CD14-positive monocyte (primary cell): ENCODE measurements at regions not wholly inside any gene's neighbourhood (a gene's known extent, or its start where the extent isn't known, plus 50 kb on each side); places are given as distances from the start of the nearest gene placed in this dataset.
A peak's percentile ranks its signal among the peaks of the same experiment; 100 is the strongest.

Experiments
- DNase-seq, 3 donors: peaks; one replicate each; pipeline ENCODE4 v3.0.0-alpha.2; 2011 to 2022
- H2AFZ ChIP-seq: 2 replicates; pipeline ENCODE4 v1.6.0; 2012; ENCODE audit warnings: mild to moderate bottlenecking, low read depth, low read length, inconsistent platforms; ENCODE audit not compliant: insufficient read depth, poor library complexity, severe bottlenecking
- H3K27ac ChIP-seq, 2 donors: 1 replicate in 1 of 2; 2 replicates in 1 of 2; pipeline ENCODE4 v1.5.1; 2012 to 2013; ENCODE audit warnings: low read length in 2 of 2, control low read depth in 1 of 2, inconsistent platforms in 1 of 2, low read depth in 1 of 2, mild to moderate bottlenecking in 1 of 2
- H3K27me3 ChIP-seq, 2 donors: one replicate each; pipeline versions ENCODE4 v1.6.0 to v1.6.1; 2011 to 2013; ENCODE audit warnings: low read length in 2 of 2; ENCODE audit not compliant: control insufficient read depth in 2 of 2, insufficient read depth in 2 of 2
- H3K36me3 ChIP-seq, 2 donors: replicated peaks in 1 of 2; 1 replicate in 1 of 2; 2 replicates in 1 of 2; pipeline versions ENCODE4 v1.5.1 to v1.6.1; 2012 to 2013; ENCODE audit warnings: low read length in 2 of 2, control low read depth in 1 of 2, inconsistent platforms in 1 of 2, mild to moderate bottlenecking in 1 of 2; ENCODE audit not compliant: insufficient read depth in 2 of 2, control insufficient read depth in 1 of 2
- H3K4me1 ChIP-seq, 2 donors: 1 replicate in 1 of 2; 2 replicates in 1 of 2; pipeline versions ENCODE4 v1.5.1 to v1.6.1; 2012 to 2013; ENCODE audit warnings: low read length in 2 of 2, control low read depth in 1 of 2, inconsistent platforms in 1 of 2, mild to moderate bottlenecking in 1 of 2, moderate library complexity in 1 of 2; ENCODE audit not compliant: insufficient read depth in 2 of 2, control insufficient read depth in 1 of 2
- H3K4me2 ChIP-seq: replicated peaks from 2 replicates; pipeline ENCODE3; 2012; ENCODE audit warnings: low read length, moderate library complexity, mild to moderate bottlenecking; ENCODE audit not compliant: poor library complexity, severe bottlenecking; ENCODE audit errors: extremely low read depth
- H3K4me3 ChIP-seq, 3 experiments: fragments of 200-600 bp in 1 of 3; sonication (generic) in 1 of 3; replicated peaks in 1 of 3; 1 replicate in 2 of 3; 2 replicates in 1 of 3; pipeline ENCODE4 v1.5.1; 2011 to 2013; ENCODE audit warnings: low read length in 3 of 3, mild to moderate bottlenecking in 3 of 3, control low read depth in 2 of 3, low read depth in 2 of 3, inconsistent platforms in 1 of 3, moderate library complexity in 1 of 3
- H3K79me2 ChIP-seq: 2 replicates; pipeline ENCODE4 v1.6.0; 2012; ENCODE audit warnings: mild to moderate bottlenecking, control low read depth, inconsistent platforms, low read length, moderate library complexity; ENCODE audit not compliant: insufficient read depth
- H3K9ac ChIP-seq: 2 replicates; pipeline ENCODE4 v1.6.0; 2017; ENCODE audit warnings: low read length, mild to moderate bottlenecking; ENCODE audit not compliant: insufficient read depth, poor library complexity, severe bottlenecking
- H3K9me3 ChIP-seq, 2 donors: replicated peaks in 1 of 2; 1 replicate in 1 of 2; 2 replicates in 1 of 2; pipeline versions ENCODE4 v1.5.1 to v1.6.1; 2012 to 2013; ENCODE audit warnings: low read length in 2 of 2, control low read depth in 1 of 2; ENCODE audit not compliant: control insufficient read depth in 1 of 2, insufficient read depth in 1 of 2
- H4K20me1 ChIP-seq: 2 replicates; pipeline ENCODE4 v1.6.0; 2012; ENCODE audit warnings: mild to moderate bottlenecking, low read length, control low read depth, moderate library complexity; ENCODE audit not compliant: insufficient read depth
- H3K27ac Mint-ChIP-seq, 7 donors: one replicate each; pipeline ENCODE4 v1.8.0; 2020; ENCODE audit warnings: mild to moderate bottlenecking in 7 of 7, mixed read lengths in 7 of 7, moderate library complexity in 6 of 7, inconsistent platforms in 2 of 7
- H3K27me3 Mint-ChIP-seq, 3 donors: one replicate each; pipeline ENCODE4 v1.8.0; 2021 to 2022; ENCODE audit warnings: low read depth in 3 of 3, mild to moderate bottlenecking in 3 of 3, mixed read lengths in 3 of 3, moderate library complexity in 3 of 3, inconsistent platforms in 1 of 3
- H3K36me3 Mint-ChIP-seq, 2 donors: one replicate each; pipeline ENCODE4 v1.8.0; 2020; ENCODE audit warnings: mixed read lengths in 2 of 2, inconsistent platforms in 1 of 2, mild to moderate bottlenecking in 1 of 2
- H3K4me1 Mint-ChIP-seq: one replicate; pipeline ENCODE4 v1.8.0; 2020; ENCODE audit warnings: mild to moderate bottlenecking, mixed read lengths
- H3K4me3 Mint-ChIP-seq, 2 donors: one replicate each; pipeline ENCODE4 v1.8.0; 2020; ENCODE audit warnings: mild to moderate bottlenecking in 2 of 2, mixed read lengths in 2 of 2, moderate library complexity in 1 of 2
- H3K9me3 Mint-ChIP-seq, 7 donors: one replicate each; pipeline ENCODE4 v1.8.0; 2020 to 2022; ENCODE audit warnings: mixed read lengths in 7 of 7, mild to moderate bottlenecking in 6 of 7, moderate library complexity in 6 of 7, inconsistent platforms in 2 of 7
- WGBS: methylation state at CpG from one replicate; pipeline ENCODE4 v1.1.5; 2013; ENCODE audit warnings: missing lambda C conversion rate; ENCODE audit not compliant: insufficient coverage; 5-methylcytosine and 5-hydroxymethylcytosine counted together
- intact Hi-C, 2 donors: fragments of 100-400 bp; cut with micrococcal nuclease; formaldehyde crosslinking; loops; one replicate each; pipeline versions ENCODE4 v1.15.0 to v1.15.1; 2023
- TF ChIP-seq, protein P1 (sequence below): fragments of 200-600 bp; IDR thresholded peaks from one replicate; pipeline ENCODE4 v1.8.0; 2022; ENCODE audit warnings: antibody characterized with exemption, mild to moderate bottlenecking

DNA sequence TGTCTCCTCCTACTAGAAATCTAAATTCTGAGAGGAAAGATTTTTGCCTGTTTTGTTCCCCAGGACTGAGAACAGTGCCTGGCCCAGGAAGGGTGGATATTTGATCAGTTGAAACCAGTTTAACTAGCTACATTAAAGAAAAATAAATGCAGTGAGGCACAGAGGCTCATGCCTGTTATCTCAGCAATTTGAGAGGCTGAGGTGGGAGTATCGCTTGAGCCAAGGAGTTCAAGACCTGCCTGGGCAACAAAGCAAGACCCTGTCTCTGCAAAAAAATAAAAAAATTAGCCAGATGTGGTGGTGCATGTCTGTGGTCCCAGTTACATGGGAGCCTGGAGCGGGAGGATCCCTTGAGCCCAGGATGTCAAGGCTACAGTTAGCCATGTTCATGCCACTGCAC is 104.8 kb upstream of the CPEB4 start:
- peak overlapping the region in 6 of 7 donors; percentile 45 to 95 (median 64) for H3K27ac Mint-ChIP-seq
- H3K4me1 ChIP-seq, result peaks cover 74 to 76% of the 10 kb centered on the region in 2 donors

DNA sequence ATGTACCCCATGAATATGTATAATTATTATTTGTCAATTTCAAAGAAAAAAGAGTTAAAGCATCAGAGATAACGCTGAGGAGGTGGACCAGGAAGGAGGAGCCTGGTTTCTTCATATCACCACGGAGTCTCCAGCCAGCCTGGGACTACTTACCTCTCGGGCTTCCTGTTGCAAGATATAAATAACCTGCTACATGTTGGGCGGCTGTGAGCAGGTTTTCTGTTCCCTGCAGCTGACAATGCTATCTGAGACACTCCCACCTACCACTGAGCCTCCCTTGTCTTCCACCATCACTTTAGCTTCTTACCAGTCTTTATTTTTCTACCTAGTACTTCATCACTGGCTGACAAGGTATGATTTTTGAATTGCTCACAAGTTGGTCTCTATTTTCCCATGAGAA is 102.7 kb upstream of the CPEB4 start:
- no peaks in the 10 kb centered on the region for H3K9me3 ChIP-seq
- peaks cover 66 to 70% of the 10 kb centered on the region in 2 donors for H3K4me1 ChIP-seq
- Mint-ChIP-seq H3K27ac (peak overlapping the region in 1 of 7 donors; percentile 58), H3K4me3 (no peak overlapping the region), H3K9me3 (peaks cover 0 to 3% (median 2%) of the 10 kb centered on the region in 7 donors), H3K36me3 (peaks cover 1 to 6% of the 10 kb centered on the region in 2 donors), H3K27me3 (peaks cover 0 to 1% (median 1%) of the 10 kb centered on the region in 3 donors), H3K4me1 (peaks cover 62% of the 10 kb centered on the region)
- no peaks in the 10 kb centered on the region for H3K36me3 ChIP-seq
- intact Hi-C loops, result loop anchor here in 1 of 2 donors (10.0 kb wide), 1 partner anchor 171 kb away; the partner anchor contains the start of gene BOD1
- no peak overlapping the region for H3K9ac ChIP-seq
- no peak overlapping the region for H2AFZ ChIP-seq
- WGBS, result 10% methylated on average over 2 of the region's 4 CpGs
- H3K79me2 ChIP-seq, result no peaks in the 10 kb centered on the region
- H3K27ac ChIP-seq, result no peak overlapping the region
- no peaks in the 10 kb centered on the region for H3K27me3 ChIP-seq
- DNase-seq, result no peak
- TF ChIP-seq, protein P1, sequence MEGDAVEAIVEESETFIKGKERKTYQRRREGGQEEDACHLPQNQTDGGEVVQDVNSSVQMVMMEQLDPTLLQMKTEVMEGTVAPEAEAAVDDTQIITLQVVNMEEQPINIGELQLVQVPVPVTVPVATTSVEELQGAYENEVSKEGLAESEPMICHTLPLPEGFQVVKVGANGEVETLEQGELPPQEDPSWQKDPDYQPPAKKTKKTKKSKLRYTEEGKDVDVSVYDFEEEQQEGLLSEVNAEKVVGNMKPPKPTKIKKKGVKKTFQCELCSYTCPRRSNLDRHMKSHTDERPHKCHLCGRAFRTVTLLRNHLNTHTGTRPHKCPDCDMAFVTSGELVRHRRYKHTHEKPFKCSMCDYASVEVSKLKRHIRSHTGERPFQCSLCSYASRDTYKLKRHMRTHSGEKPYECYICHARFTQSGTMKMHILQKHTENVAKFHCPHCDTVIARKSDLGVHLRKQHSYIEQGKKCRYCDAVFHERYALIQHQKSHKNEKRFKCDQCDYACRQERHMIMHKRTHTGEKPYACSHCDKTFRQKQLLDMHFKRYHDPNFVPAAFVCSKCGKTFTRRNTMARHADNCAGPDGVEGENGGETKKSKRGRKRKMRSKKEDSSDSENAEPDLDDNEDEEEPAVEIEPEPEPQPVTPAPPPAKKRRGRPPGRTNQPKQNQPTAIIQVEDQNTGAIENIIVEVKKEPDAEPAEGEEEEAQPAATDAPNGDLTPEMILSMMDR, result no peak
- H4K20me1 ChIP-seq, result no peaks in the 10 kb centered on the region
- H3K4me2 ChIP-seq, result no peak overlapping the region
- H3K4me3 ChIP-seq, result no peak overlapping the region

More for the DNA sequence above, 104.8 kb upstream of the CPEB4 start:
- H3K9me3 ChIP-seq, result no peaks in the 10 kb centered on the region
- H3K36me3 ChIP-seq, result no peaks in the 10 kb centered on the region
- H3K79me2 ChIP-seq, result no peaks in the 10 kb centered on the region
- no peak overlapping the region for H3K4me3 ChIP-seq
- TF ChIP-seq, protein P1, result no peak
- WGBS, result 83% methylated on average over 1 of the region's 2 CpGs
- H4K20me1 ChIP-seq, result no peaks in the 10 kb centered on the region
- H3K27ac ChIP-seq, result peak overlapping the region in 1 of 2 donors; percentile 100
- peaks cover 3 to 10% of the 10 kb centered on the region in 2 donors for H3K36me3 Mint-ChIP-seq
- H3K27me3 Mint-ChIP-seq, result no peaks in the 10 kb centered on the region
- H3K9ac ChIP-seq, result no peak overlapping the region
- no peak overlapping the region for H3K4me2 ChIP-seq
- no peaks in the 10 kb centered on the region for H3K27me3 ChIP-seq
- intact Hi-C loops, result loop anchor here in 1 of 2 donors (10.0 kb wide), 1 partner anchor 169 kb away; the partner anchor contains the start of gene BOD1
- DNase-seq, result no peak
- H3K4me1 Mint-ChIP-seq, result peaks cover 68% of the 10 kb centered on the region
- H3K4me3 Mint-ChIP-seq, result no peak overlapping the region
- peaks cover 0 to 5% (median 2%) of the 10 kb centered on the region in 7 donors for H3K9me3 Mint-ChIP-seq
- no peak overlapping the region for H2AFZ ChIP-seq
